Esophagus squamous epithelium (tissue), 4 donors: ENCODE measurements at regions not wholly inside any gene's neighbourhood (a gene's known extent, or its start where the extent isn't known, plus 50 kb on each side); places are given as distances from the start of the nearest gene placed in this dataset.

Experiments used
- CTCF ChIP-seq, 6 experiments: fragments of 450-650 bp in 4 of 6; fragments of 200-600 bp in 2 of 6; sonication (generic) in 2 of 6; IDR thresholded peaks; one replicate each; pipeline ENCODE4 v1.5.1; 2016 to 2019; ENCODE audit warnings: antibody characterized with exemption in 6 of 6, mild to moderate bottlenecking in 4 of 6, moderate library complexity in 4 of 6
- POLR2A ChIP-seq, 4 donors: fragments of 450-650 bp; IDR thresholded peaks; one replicate each; pipeline ENCODE4 v1.6.1; 2017; ENCODE audit warnings: antibody characterized with exemption in 4 of 4, mild to moderate bottlenecking in 4 of 4, moderate library complexity in 3 of 4

GRCh38 chr1:21365036-21365435, 74.8 kb upstream of the ECE1 start:
- no peak for TF ChIP-seq CTCF (IDR thresholded peaks at IDR 0.05)
- no peak for TF ChIP-seq POLR2A (IDR thresholded peaks at IDR 0.05)
